HepG2 (cell line): ENCODE measurements at regions not wholly inside any gene's neighbourhood (a gene's known extent, or its start where the extent isn't known, plus 50 kb on each side); places are given as distances from the start of the nearest gene placed in this dataset.

Experiments
- AHR ChIP-seq: IDR thresholded peaks from 2 replicates; pipeline ENCODE4 v1.6.1; 2018; ENCODE audit warnings: missing genetic modification reagents, missing compliant biosample characterization
- ATF7-NPFF ChIP-seq: sonication (generic); formaldehyde crosslinking; IDR thresholded peaks from 2 replicates; pipeline ENCODE4 v1.8.1; 2023; ENCODE audit warnings: mild to moderate bottlenecking, low read depth, missing genetic modification reagents, moderate library complexity
- CCAR2 ChIP-seq: fragments of 200-400 bp; formaldehyde crosslinking; optimal IDR thresholded peaks from 2 replicates; pipeline ENCODE3; 2018; ENCODE audit warnings: low read depth, mild to moderate bottlenecking, low read length, moderate library complexity
- FOXA1 ChIP-seq, 2 experiments: fragments of 450-650 bp in 1 of 2; sonication (generic) in 1 of 2; formaldehyde crosslinking in 1 of 2; IDR thresholded peaks; 2 replicates each; pipeline versions ENCODE4 v1.4.0 to v1.6.1; 2016 to 2020; ENCODE audit warnings: missing genetic modification reagents in 1 of 2
- HOXA7 ChIP-seq: sonication (generic); formaldehyde crosslinking; IDR thresholded peaks from 2 replicates; pipeline ENCODE4 v1.8.1; 2022; ENCODE audit warnings: mild to moderate bottlenecking, missing genetic modification reagents, moderate library complexity
- IKZF5 ChIP-seq: IDR thresholded peaks from 2 replicates; pipeline ENCODE4 v1.6.1; 2018; ENCODE audit warnings: missing genetic modification reagents, mild to moderate bottlenecking, missing compliant biosample characterization
- MAX ChIP-seq: IDR thresholded peaks from 2 replicates; pipeline ENCODE4 v1.6.1; 2012; ENCODE audit warnings: inconsistent platforms
- MIER2 ChIP-seq: IDR thresholded peaks from 2 replicates; pipeline ENCODE4 v1.6.1; 2016; ENCODE audit warnings: missing biosample characterization, missing genetic modification reagents
- NBN ChIP-seq: fragments of 450-650 bp; conservative IDR thresholded peaks from 2 replicates; pipeline ENCODE4 v1.6.1; 2017
- NFKB2 ChIP-seq: sonication (generic); formaldehyde crosslinking; IDR thresholded peaks from 2 replicates; pipeline ENCODE4 v1.4.0; 2020; ENCODE audit warnings: missing genetic modification reagents, borderline replicate concordance
- PAX8 ChIP-seq: sonication (generic); formaldehyde crosslinking; IDR thresholded peaks from 2 replicates; pipeline ENCODE4 v1.8.0; 2022; ENCODE audit warnings: mild to moderate bottlenecking, missing genetic modification reagents, borderline replicate concordance
- POLR2G ChIP-seq: fragments of 200-400 bp; formaldehyde crosslinking; IDR thresholded peaks from 2 replicates; pipeline ENCODE4 v1.6.1; 2018; ENCODE audit warnings: mild to moderate bottlenecking, low read depth, low read length, moderate library complexity
- PTBP1 ChIP-seq: fragments of 200-400 bp; formaldehyde crosslinking; IDR thresholded peaks from 2 replicates; pipeline ENCODE4 v1.6.1; 2018; ENCODE audit warnings: low read length, low read depth; ENCODE audit not compliant: poor library complexity, severe bottlenecking
- RBAK ChIP-seq: sonication (generic); formaldehyde crosslinking; IDR thresholded peaks from 2 replicates; pipeline ENCODE4 v1.5.1; 2020; ENCODE audit warnings: mild to moderate bottlenecking, missing genetic modification reagents
- SATB2 ChIP-seq: sonication (generic); formaldehyde crosslinking; IDR thresholded peaks from 2 replicates; pipeline ENCODE4 v1.5.0; 2020; ENCODE audit warnings: missing genetic modification reagents
- SNRNP70 ChIP-seq: fragments of 200-400 bp; formaldehyde crosslinking; IDR thresholded peaks from 2 replicates; pipeline ENCODE4 v1.6.1; 2017; ENCODE audit warnings: mild to moderate bottlenecking, low read depth, low read length, moderate library complexity
- SP2 ChIP-seq: sonication (generic); formaldehyde crosslinking; IDR thresholded peaks from 2 replicates; pipeline ENCODE4 v1.5.1; 2020; ENCODE audit warnings: mild to moderate bottlenecking, missing genetic modification reagents
- TAF1 ChIP-seq: sonication (generic); formaldehyde crosslinking; IDR thresholded peaks from 2 replicates; pipeline ENCODE4 v1.4.0; 2020; ENCODE audit warnings: missing genetic modification reagents
- TCF7L2 ChIP-seq: IDR thresholded peaks from 2 replicates; pipeline ENCODE4 v1.6.1; 2011; ENCODE audit warnings: mild to moderate bottlenecking, low read depth, low read length, moderate library complexity
- TERF1 ChIP-seq: sonication (generic); formaldehyde crosslinking; IDR thresholded peaks from 2 replicates; pipeline ENCODE4 v1.8.0; 2022; ENCODE audit warnings: mild to moderate bottlenecking, missing genetic modification reagents, moderate library complexity
- ZBTB14 ChIP-seq: sonication (generic); formaldehyde crosslinking; IDR thresholded peaks from 2 replicates; pipeline ENCODE4 v1.4.0; 2020; ENCODE audit warnings: missing genetic modification reagents
- ZNF143 ChIP-seq: sonication (generic); formaldehyde crosslinking; IDR thresholded peaks from 2 replicates; pipeline ENCODE4 v1.4.0; 2020; ENCODE audit warnings: missing genetic modification reagents
- ZNF224 ChIP-seq: sonication (generic); formaldehyde crosslinking; IDR thresholded peaks from 2 replicates; pipeline ENCODE4 v1.5.0; 2020; ENCODE audit warnings: mild to moderate bottlenecking, missing genetic modification reagents
- ZNF260 ChIP-seq: sonication (generic); formaldehyde crosslinking; IDR thresholded peaks from 2 replicates; pipeline ENCODE4 v1.4.0; 2020; ENCODE audit warnings: missing genetic modification reagents, low read depth, mild to moderate bottlenecking, borderline replicate concordance
- ZNF441 ChIP-seq: sonication (generic); formaldehyde crosslinking; IDR thresholded peaks from 2 replicates; pipeline ENCODE4 v1.7.0; 2021; ENCODE audit warnings: missing genetic modification reagents, borderline replicate concordance
- ZNF616 ChIP-seq: sonication (generic); formaldehyde crosslinking; IDR thresholded peaks from 2 replicates; pipeline ENCODE4 v1.5.0; 2020; ENCODE audit warnings: low read depth, mild to moderate bottlenecking, missing genetic modification reagents
- ZNF652 ChIP-seq: IDR thresholded peaks from 2 replicates; pipeline ENCODE4 v1.6.1; 2016; ENCODE audit warnings: low read depth, borderline replicate concordance
- ZSCAN20 ChIP-seq: sonication (generic); formaldehyde crosslinking; IDR thresholded peaks from 2 replicates; pipeline ENCODE4 v1.4.0; 2020; ENCODE audit warnings: missing genetic modification reagents, mild to moderate bottlenecking, borderline replicate concordance

- 0 out of 2 replicates have a peak, but pooled peaks have one; percentile 22 for TF ChIP-seq ATF7-NPFF (CRISPR knock-in tag)
- peak; percentile 72; the same call in 1 of the 2 replicates for TF ChIP-seq NFKB2 (CRISPR knock-in tag)
- TF ChIP-seq TAF1 (CRISPR knock-in tag), result peak; percentile 62
- 0 out of 2 replicates have a peak, but pooled peaks have one; percentile 12 for TF ChIP-seq TERF1 (CRISPR knock-in tag)
- TF ChIP-seq ZNF652 (CRISPR knock-in tag), result no peak
- TF ChIP-seq ZNF260 (CRISPR knock-in tag), result no peak
- no peak for TF ChIP-seq CCAR2
- TF ChIP-seq HOXA7 (CRISPR knock-in tag), result no peak
- no peak for TF ChIP-seq RBAK (CRISPR knock-in tag)
- peak; percentile 41; the same call in 1 of the 2 replicates for TF ChIP-seq MAX
- 0 out of 2 replicates have a peak, but pooled peaks have one; percentile 52 for TF ChIP-seq ZNF441 (CRISPR knock-in tag)
- TF ChIP-seq POLR2G, result peak; percentile 93
- TF ChIP-seq PAX8 (CRISPR knock-in tag), result peak; percentile 80
- no peak for TF ChIP-seq IKZF5 (CRISPR knock-in tag)
- no peak for TF ChIP-seq PTBP1
- TF ChIP-seq ZNF224 (CRISPR knock-in tag), result peak; percentile 70; the same call in 1 of the 2 replicates
- TF ChIP-seq SATB2 (CRISPR knock-in tag), result no peak
- no peak for TF ChIP-seq SNRNP70
- no peak for TF ChIP-seq TCF7L2
- no peak for TF ChIP-seq NBN
- TF ChIP-seq ZBTB14, result peak; percentile 84
- 0 out of 2 replicates have a peak, but pooled peaks have one; percentile 20 for TF ChIP-seq ZNF143 (CRISPR knock-in tag)
- TF ChIP-seq ZNF616 (CRISPR knock-in tag), result 0 out of 2 replicates have a peak, but pooled peaks have one; percentile 12
- TF ChIP-seq MIER2, result no peak
- no peak for TF ChIP-seq ZSCAN20 (CRISPR knock-in tag)
- TF ChIP-seq SP2 (CRISPR knock-in tag), result no peak
- peak; percentile 43; the same call in 1 of the 2 replicates for TF ChIP-seq AHR (CRISPR knock-in tag)
- no peak for TF ChIP-seq FOXA1 (IDR thresholded peaks at IDR 0.05)
- TF ChIP-seq FOXA1 (CRISPR knock-in tag; IDR thresholded peaks at IDR 0.05), result no peak
These were observed 225.1 kb upstream of the C2CD4B start, which contains the start of gene TLN2 (continued) for GRCh38 chr15:62389885-62390790.
